Left hindlimb (tissue), 1 donor: ENCODE measurements at regions not wholly inside any gene's neighbourhood (a gene's known extent, or its start where the extent isn't known, plus 50 kb on each side); places are given as distances from the start of the nearest gene placed in this dataset.

Experiments
- DNase-seq: peaks from one replicate; pipeline ENCODE4 v3.0.0-alpha.2; 2018

- DNase-seq = no peak
These were observed 87.7 kb upstream of the DDX18 start for GRCh38 chr2:117726747-117727146.

- DNase-seq = no peak
These were observed 76.6 kb upstream of the DDX18 start for GRCh38 chr2:117737846-117738245.

GRCh38 chr2:117738991-117739839, 75.3 kb upstream of the DDX18 start:
- no peak for DNase-seq

- no peak for DNase-seq
These were observed 69.0 kb upstream of the DDX18 start for GRCh38 chr2:117745537-117745936.

- no peak for DNase-seq
These were observed 58.7 kb upstream of the DDX18 start for GRCh38 chr2:117755768-117756167.

GRCh38 chr2:117760916-117761315, 53.6 kb upstream of the DDX18 start:
- no peak for DNase-seq

- DNase-seq = no peak
These were observed 52.0 kb upstream of the DDX18 start for GRCh38 chr2:117762454-117762853.

- DNase-seq = no peak
These were observed 50.7 kb upstream of the DDX18 start for GRCh38 chr2:117763804-117764203.
